PFSK-1 (cell line): ENCODE measurements at regions not wholly inside any gene's neighbourhood (a gene's known extent, or its start where the extent isn't known, plus 50 kb on each side); places are given as distances from the start of the nearest gene placed in this dataset.

Experiments
- FOXP2 ChIP-seq: optimal IDR thresholded peaks from 2 replicates; pipeline ENCODE3; 2011; ENCODE audit warnings: borderline replicate concordance, control low read depth, inconsistent platforms; ENCODE audit not compliant: insufficient read depth; ENCODE audit errors: extremely low read length, extremely low read depth
- POLR2AphosphoS5 ChIP-seq: IDR thresholded peaks from 2 replicates; pipeline ENCODE4 v1.6.1; 2012; ENCODE audit warnings: low read depth, mild to moderate bottlenecking, control low read depth, low read length, moderate library complexity
- SIN3A ChIP-seq: IDR thresholded peaks from 2 replicates; pipeline ENCODE4 v1.6.1; 2012; ENCODE audit warnings: mild to moderate bottlenecking, low read length, moderate library complexity, borderline replicate concordance; ENCODE audit not compliant: insufficient read depth
- TAF1 ChIP-seq: IDR thresholded peaks from 2 replicates; pipeline ENCODE4 v1.6.1; 2012; ENCODE audit warnings: low read length, control low read depth, borderline replicate concordance; ENCODE audit not compliant: insufficient read depth
- TF ChIP-seq, protein P1 (sequence below), 2 experiments: IDR thresholded peaks; 2 replicates each; pipeline versions ENCODE4 v1.6.1 to v1.8.0; 2011 to 2012; ENCODE audit warnings: low read depth in 2 of 2, low read length in 2 of 2, control low read depth in 1 of 2, inconsistent platforms in 1 of 2, mild to moderate bottlenecking in 1 of 2, moderate library complexity in 1 of 2; ENCODE audit not compliant: insufficient read depth in 1 of 2

DNA sequence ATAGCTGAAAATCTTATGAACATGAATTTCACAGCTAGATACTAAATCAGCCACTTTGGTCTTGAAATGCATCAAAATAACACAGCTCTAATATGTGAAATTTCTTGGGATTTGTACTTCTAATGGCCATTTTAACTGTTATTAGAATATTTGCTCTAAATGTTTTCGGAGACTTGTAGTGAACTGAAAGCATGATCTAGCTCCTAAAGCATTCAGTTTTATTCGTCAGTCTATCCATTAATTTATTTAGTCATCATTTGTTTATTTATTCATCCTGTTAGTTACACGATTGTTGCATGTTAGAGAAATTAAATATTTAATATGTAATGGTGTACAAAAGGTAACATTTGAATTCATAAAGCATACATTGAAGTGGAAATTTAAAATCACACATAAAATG, 1132.7 kb downstream of the SLITRK1 start:
- TF ChIP-seq TAF1 (no peak), POLR2AphosphoS5 (no peak), SIN3A (no peak), FOXP2 (no peak)
- TF ChIP-seq, protein P1, sequence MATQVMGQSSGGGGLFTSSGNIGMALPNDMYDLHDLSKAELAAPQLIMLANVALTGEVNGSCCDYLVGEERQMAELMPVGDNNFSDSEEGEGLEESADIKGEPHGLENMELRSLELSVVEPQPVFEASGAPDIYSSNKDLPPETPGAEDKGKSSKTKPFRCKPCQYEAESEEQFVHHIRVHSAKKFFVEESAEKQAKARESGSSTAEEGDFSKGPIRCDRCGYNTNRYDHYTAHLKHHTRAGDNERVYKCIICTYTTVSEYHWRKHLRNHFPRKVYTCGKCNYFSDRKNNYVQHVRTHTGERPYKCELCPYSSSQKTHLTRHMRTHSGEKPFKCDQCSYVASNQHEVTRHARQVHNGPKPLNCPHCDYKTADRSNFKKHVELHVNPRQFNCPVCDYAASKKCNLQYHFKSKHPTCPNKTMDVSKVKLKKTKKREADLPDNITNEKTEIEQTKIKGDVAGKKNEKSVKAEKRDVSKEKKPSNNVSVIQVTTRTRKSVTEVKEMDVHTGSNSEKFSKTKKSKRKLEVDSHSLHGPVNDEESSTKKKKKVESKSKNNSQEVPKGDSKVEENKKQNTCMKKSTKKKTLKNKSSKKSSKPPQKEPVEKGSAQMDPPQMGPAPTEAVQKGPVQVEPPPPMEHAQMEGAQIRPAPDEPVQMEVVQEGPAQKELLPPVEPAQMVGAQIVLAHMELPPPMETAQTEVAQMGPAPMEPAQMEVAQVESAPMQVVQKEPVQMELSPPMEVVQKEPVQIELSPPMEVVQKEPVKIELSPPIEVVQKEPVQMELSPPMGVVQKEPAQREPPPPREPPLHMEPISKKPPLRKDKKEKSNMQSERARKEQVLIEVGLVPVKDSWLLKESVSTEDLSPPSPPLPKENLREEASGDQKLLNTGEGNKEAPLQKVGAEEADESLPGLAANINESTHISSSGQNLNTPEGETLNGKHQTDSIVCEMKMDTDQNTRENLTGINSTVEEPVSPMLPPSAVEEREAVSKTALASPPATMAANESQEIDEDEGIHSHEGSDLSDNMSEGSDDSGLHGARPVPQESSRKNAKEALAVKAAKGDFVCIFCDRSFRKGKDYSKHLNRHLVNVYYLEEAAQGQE (IDR thresholded peaks at IDR 0.05; ENCODE audit: insufficient read depth in 1 of 2, low read depth in 2 of 2, low read length in 2 of 2), result no peak

DNA sequence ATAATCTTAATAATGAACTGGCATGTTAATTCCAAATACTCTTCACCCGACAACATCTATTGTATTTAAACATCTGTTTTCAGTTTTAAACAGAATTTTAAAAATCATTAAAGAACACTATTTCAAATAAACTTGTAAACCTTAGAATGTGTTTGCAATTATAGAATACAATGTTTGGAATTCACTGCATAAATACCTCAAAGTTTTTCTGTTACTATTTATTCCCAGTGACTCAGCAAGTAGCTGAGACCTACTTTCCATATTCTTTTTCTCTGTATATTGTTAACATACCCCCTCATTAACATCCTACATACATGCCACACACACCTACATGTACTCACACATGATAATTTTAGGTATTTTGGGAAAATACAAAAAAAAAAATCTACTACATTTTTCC, 1134.3 kb downstream of the SLITRK1 start:
- TF ChIP-seq TAF1 (no peak), SIN3A (no peak), POLR2AphosphoS5 (no peak), FOXP2 (no peak)
- TF ChIP-seq, protein P1 (IDR thresholded peaks at IDR 0.05; ENCODE audit: insufficient read depth in 1 of 2, low read depth in 2 of 2, low read length in 2 of 2), result no peak

DNA sequence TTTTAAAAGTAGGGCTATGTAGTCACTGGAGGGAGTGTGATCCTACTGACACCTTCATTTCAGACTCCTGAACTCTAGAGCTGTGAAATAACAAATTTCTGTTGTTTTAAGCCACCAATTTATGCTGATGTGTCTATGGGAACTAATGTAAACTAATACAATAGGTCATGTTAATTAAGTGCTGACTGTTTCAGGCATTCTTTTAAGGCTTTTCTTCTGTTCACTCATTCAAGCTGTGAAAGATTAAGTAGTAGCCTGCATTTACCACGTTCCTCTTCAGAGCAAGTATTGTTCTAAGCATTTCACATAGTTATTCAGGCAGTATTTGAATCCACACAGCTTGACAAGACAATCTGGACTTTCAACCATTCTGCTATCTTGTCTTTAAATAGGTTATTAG, 1135.0 kb downstream of the SLITRK1 start:
- TF ChIP-seq, protein P1 (IDR thresholded peaks at IDR 0.05; ENCODE audit: insufficient read depth in 1 of 2, low read depth in 2 of 2, low read length in 2 of 2), result no peak
- no peak for TF ChIP-seq TAF1
- TF ChIP-seq SIN3A, result no peak

DNA sequence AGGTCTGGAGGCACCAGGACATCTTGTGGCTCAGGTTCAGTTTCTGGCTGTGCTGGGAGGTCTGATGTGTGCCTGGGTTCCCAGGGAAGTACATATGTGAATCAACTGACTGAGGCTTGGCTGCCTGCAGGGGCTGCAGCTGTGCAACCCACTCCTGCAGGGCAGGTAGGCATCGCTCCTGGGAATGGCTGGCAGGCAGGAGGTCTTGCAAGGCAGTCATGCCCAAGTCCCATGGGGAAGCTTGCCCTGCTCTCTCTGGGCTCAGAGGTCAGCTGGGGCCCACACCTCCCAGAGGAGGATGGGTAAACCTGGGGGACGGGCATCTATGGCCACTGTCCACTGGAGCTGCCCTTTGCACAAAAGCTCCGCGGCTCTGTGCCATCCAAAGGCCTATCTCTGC, 1141.8 kb downstream of the SLITRK1 start:
- TF ChIP-seq SIN3A, result no peak
- TF ChIP-seq FOXP2, result no peak
- TF ChIP-seq POLR2AphosphoS5, result no peak
- TF ChIP-seq, protein P1 (IDR thresholded peaks at IDR 0.05; ENCODE audit: insufficient read depth in 1 of 2, low read depth in 2 of 2, low read length in 2 of 2), result no peak
- TF ChIP-seq TAF1, result no peak

DNA sequence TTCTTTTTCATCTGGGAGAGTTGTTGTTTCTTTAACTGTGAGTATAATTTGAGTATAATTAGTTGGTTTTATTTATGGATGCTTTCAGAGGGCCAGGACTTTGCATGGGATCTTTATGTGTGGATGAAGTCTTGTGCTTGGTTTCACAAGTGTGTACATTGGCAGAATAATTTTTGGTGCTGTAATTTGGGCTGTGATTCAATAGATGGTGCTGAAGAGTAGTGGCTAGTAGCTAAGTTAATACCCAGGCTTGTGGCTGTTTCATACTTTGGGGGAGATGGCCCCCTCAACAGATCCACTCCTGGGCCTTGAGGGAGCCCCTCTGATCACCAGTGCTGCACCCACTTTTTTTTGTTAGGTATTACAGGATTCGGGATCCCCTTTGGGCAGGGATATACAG, 1142.4 kb downstream of the SLITRK1 start:
- TF ChIP-seq, protein P1 (IDR thresholded peaks at IDR 0.05; ENCODE audit: insufficient read depth in 1 of 2, low read depth in 2 of 2, low read length in 2 of 2), result no peak
